Brain microvascular endothelial cell (primary cell): ENCODE measurements at regions not wholly inside any gene's neighbourhood (a gene's known extent, or its start where the extent isn't known, plus 50 kb on each side); places are given as distances from the start of the nearest gene placed in this dataset.

Experiments used
- DNase-seq: peaks from one replicate; pipeline ENCODE4 v3.0.0-alpha.2; 2020
- H3K27ac ChIP-seq: fragments of 250-450 bp; sonication (Bioruptor Pico); 2 replicates; pipeline ENCODE4 v1.5.1; 2020; ENCODE audit warnings: mild to moderate bottlenecking, moderate library complexity
- H3K27me3 ChIP-seq: fragments of 250-450 bp; sonication (Bioruptor Pico); replicated peaks from 2 replicates; pipeline ENCODE4 v1.5.1; 2020; ENCODE audit warnings: mild to moderate bottlenecking
- H3K36me3 ChIP-seq: fragments of 250-450 bp; sonication (Bioruptor Pico); replicated peaks from 2 replicates; pipeline ENCODE4 v1.5.1; 2020; ENCODE audit warnings: mild to moderate bottlenecking
- H3K4me3 ChIP-seq: 2 replicates; pipeline ENCODE4 v1.5.1; 2011; ENCODE audit warnings: low read depth, mild to moderate bottlenecking, control low read depth, low read length, moderate library complexity
- in situ Hi-C: cut with HindIII; loops from 2 replicates; pipeline ENCODE4 v1.10.0; 2017; ENCODE audit warnings: low sequenced_read_pairs, low pct_ligation_motif_present
- TF ChIP-seq, protein P1 (sequence below): IDR thresholded peaks from 2 replicates; pipeline ENCODE4 v1.5.1; 2011; ENCODE audit warnings: low read depth, mild to moderate bottlenecking, moderate library complexity, low read length, control low read depth, inconsistent platforms; ENCODE audit errors: missing control alignments

DNA sequence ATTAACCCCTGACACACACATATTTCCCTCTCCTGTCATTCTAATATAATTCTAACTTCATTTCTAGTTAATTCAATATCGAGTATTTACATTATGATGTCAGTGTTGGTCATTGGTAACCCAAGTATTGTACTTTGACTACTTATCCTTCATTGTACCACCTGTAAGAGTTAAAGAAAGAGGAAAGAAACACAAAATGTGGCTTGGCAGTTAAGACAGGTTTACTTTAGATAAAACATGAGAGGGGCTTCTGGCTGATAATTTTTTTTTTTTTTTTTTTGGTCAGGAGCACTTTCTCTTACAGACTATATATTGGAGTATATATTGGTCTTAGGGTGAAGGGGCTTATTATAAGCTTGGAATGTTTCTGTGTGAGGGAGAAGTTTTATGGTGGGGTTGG lies 57.0 kb upstream of the ACYP2 start:
- Histone ChIP-seq H3K27ac (no peak overlapping the region), H3K36me3 (no peaks in the 10 kb centered on the region), H3K4me3 (no peak overlapping the region), H3K27me3 (no peaks in the 10 kb centered on the region)
- in situ Hi-C loops: no loop called here
- no peak for DNase-seq
- TF ChIP-seq, protein P1, sequence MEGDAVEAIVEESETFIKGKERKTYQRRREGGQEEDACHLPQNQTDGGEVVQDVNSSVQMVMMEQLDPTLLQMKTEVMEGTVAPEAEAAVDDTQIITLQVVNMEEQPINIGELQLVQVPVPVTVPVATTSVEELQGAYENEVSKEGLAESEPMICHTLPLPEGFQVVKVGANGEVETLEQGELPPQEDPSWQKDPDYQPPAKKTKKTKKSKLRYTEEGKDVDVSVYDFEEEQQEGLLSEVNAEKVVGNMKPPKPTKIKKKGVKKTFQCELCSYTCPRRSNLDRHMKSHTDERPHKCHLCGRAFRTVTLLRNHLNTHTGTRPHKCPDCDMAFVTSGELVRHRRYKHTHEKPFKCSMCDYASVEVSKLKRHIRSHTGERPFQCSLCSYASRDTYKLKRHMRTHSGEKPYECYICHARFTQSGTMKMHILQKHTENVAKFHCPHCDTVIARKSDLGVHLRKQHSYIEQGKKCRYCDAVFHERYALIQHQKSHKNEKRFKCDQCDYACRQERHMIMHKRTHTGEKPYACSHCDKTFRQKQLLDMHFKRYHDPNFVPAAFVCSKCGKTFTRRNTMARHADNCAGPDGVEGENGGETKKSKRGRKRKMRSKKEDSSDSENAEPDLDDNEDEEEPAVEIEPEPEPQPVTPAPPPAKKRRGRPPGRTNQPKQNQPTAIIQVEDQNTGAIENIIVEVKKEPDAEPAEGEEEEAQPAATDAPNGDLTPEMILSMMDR: no peak

DNA sequence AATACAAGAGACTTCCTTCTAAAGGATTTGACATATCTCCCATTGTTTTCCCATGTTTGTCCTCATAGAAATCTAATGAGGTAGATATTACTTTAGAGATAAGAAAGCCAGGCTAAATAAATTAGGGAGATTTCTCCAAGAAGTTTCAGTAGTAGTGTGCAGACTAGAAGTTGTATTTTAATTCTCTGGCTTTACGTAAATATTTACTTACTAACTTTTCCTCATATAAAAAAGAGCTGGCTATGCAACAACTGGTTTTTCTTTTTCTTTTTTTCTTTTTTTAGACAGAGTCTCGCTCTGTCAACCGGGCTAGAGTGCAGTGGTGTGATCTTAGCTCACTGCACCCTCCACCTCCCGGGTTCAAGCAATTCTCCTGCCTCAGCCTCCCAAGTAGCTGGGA lies 60.6 kb upstream of the ACYP2 start:
- Histone ChIP-seq H3K27me3 (no peaks in the 10 kb centered on the region), H3K36me3 (no peaks in the 10 kb centered on the region), H3K27ac (no peak overlapping the region), H3K4me3 (no peak overlapping the region)
- in situ Hi-C loops: no loop called here
- TF ChIP-seq, protein P1: no peak
- no peak for DNase-seq

DNA sequence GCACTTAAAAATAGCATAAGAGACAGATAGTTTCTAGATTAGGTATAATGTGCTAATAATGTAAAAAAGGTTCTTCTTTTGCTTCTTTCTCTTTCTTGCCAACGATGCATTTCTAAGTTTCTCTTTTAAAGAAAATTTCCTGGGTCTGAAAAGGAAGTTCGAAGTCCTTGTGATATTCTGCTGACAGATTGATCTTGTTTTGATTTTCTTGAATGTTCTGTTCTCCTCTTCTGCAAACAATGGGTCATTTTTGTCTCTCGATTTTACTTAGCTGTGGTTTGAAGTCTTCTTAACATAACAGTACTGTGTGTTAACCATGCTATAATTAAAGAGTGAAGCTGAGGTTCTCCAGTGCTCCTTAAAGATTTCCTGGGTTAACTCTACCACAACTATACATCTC lies 61.1 kb upstream of the ACYP2 start:
- in situ Hi-C loops: no loop called here
- TF ChIP-seq, protein P1: no peak

DNA sequence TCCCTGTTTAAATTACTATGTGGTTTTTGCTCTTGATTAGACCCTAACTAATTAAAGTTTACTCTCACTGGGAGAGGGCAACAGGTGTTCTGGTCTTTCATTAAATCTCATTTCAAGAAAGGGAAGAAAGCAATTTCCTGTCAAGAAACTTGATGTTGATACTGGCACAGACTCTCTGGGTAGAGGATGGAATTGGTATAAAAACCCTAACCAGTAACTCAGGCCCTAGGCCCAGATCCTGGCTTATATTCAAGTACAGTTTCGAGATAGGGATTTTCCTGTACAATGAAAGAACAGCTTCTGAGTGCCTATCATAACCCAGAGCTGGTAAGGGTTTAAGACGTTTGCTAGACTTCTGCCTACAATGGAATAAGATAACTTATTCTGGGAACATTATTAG lies 61.6 kb upstream of the ACYP2 start:
- in situ Hi-C loops: no loop called here
- TF ChIP-seq, protein P1: no peak
- H3K27me3 ChIP-seq: no peaks in the 10 kb centered on the region
- no peaks in the 10 kb centered on the region for H3K36me3 ChIP-seq
- no peak for DNase-seq
- H3K27ac ChIP-seq: no peak overlapping the region
- H3K4me3 ChIP-seq: no peak overlapping the region

More for the DNA sequence above, 61.1 kb upstream of the ACYP2 start:
- H3K27ac ChIP-seq: no peak overlapping the region
- H3K36me3 ChIP-seq: no peaks in the 10 kb centered on the region
- no peaks in the 10 kb centered on the region for H3K27me3 ChIP-seq
- H3K4me3 ChIP-seq: no peak overlapping the region
- no peak for DNase-seq

DNA sequence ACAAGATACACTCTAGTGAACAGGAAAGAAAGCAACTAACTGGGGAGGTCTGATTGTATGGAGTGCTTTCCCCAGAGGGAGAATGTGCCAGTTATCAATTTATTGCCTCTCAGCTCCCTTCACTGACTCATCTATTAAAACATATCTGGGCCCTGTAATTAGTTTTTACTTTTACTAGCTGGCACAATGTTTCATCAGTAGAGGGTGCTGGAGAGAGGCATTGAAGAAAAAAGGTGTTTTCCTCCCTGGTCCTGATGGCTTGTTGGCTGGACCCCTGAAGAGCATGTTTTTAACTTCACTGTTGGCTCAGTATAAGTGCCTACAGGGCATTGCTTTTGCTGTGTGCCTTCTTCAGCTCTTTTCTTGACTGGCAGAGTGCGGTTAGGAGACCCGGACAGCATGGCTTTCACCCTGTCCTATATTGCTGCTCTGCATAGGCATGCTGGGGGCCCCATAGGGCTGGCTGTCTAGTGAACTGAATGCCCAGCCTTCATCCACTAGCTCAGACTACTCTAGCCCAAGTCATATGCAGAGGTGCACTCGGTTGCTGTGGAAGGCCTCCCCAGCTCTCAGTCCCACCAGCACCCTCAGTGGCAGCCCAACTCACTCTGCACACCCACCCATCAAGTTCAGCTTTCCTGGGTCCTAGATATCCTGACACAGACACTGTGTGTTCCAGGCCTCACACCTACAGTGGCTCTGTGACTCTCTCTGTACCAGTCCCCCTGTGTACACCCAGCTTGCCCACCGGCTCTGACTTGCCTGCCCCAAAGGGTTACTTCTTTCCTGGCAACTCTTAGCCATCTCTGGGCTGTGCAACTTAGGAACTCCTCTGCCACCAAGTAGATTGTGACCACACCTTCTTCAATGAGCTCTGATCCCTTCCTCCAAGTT lies 62.3 kb upstream of the ACYP2 start:
- H3K27me3 ChIP-seq: no peaks in the 10 kb centered on the region
- H3K4me3 ChIP-seq: no peak overlapping the region
- no peaks in the 10 kb centered on the region for H3K36me3 ChIP-seq
- TF ChIP-seq, protein P1: peak; percentile 55
- no peak overlapping the region for H3K27ac ChIP-seq
- in situ Hi-C loops: no loop called here
- no peak for DNase-seq
